Activated CD4-positive, alpha-beta T cell treated with anti-CD3 and anti-CD28 coated beads for 36 hours (primary cell): ENCODE measurements at regions not wholly inside any gene's neighbourhood (a gene's known extent, or its start where the extent isn't known, plus 50 kb on each side); places are given as distances from the start of the nearest gene placed in this dataset.
A peak's percentile ranks its signal among the peaks of the same experiment; 100 is the strongest.

ENCODE experiments used
- ATAC-seq: fragments of 200-7000 bp; cut with Tn5 transposase; one replicate; pipeline ENCODE4 v1.10.0; 2021; ENCODE audit warnings: mild to moderate bottlenecking, moderate library complexity
- CTCF ChIA-PET: fragments of 350-600 bp; sonication (Branson Sonifier 250); formaldehyde crosslinking; loops from one replicate; lab custom pipeline; 2021; ENCODE audit warnings: antibody characterized with exemption; lab: Charles Lee
- POLR2A ChIA-PET: fragments of 350-600 bp; sonication (Branson Sonifier 250); formaldehyde crosslinking; loops from one replicate; lab custom pipeline; 2021; ENCODE audit warnings: antibody characterized with exemption, inconsistent platforms; lab: Charles Lee
- DNase-seq: peaks from one replicate; pipeline ENCODE4 v3.0.0-alpha.2; 2020
- H3K27ac Mint-ChIP-seq: one replicate; pipeline ENCODE4 v1.8.0; 2021; ENCODE audit warnings: mixed read lengths
- H3K27me3 Mint-ChIP-seq: one replicate; pipeline ENCODE4 v1.8.0; 2021; ENCODE audit warnings: mixed read lengths
- H3K36me3 Mint-ChIP-seq: one replicate; pipeline ENCODE4 v1.8.0; 2021; ENCODE audit warnings: low read depth, mixed read lengths
- H3K4me1 Mint-ChIP-seq: one replicate; pipeline ENCODE4 v1.8.0; 2021; ENCODE audit warnings: mixed read lengths
- H3K4me3 Mint-ChIP-seq: one replicate; pipeline ENCODE4 v1.8.0; 2021; ENCODE audit warnings: mild to moderate bottlenecking, moderate library complexity, mixed read lengths
- H3K9me3 Mint-ChIP-seq: one replicate; pipeline ENCODE4 v1.8.0; 2021; ENCODE audit warnings: low read depth, mixed read lengths
- intact Hi-C, 2 experiments: fragments of 100-400 bp; cut with DNase I in 1 of 2; cut with micrococcal nuclease in 1 of 2; formaldehyde crosslinking; loops; one replicate each; pipeline versions ENCODE4 v1.14.2 to v1.15.1; 2022 to 2024; cut with DNase I, micrococcal nuclease

DNA sequence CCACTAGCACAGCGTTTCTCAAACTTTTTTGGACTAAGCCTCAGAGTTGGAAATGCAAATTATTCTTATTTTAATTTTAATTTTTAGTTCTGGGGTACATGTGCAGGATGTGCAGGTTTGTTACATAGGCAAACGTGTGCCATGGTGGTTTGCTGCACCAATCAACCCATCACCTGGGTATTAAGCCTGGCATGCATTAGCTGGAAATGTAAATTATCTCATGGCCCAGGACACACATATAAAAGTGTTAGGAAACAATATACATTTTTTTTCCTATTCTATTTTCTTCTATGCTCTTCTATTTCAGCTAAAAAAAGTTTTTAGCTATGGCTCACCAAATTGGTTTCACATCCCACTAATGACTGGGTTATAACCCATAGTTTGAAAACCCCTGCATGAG lies 73.3 kb upstream of the LRIG1 start:
- Mint-ChIP-seq H3K4me1 (no peaks in the 10 kb centered on the region), H3K4me3 (no peak overlapping the region), H3K27ac (no peak overlapping the region), H3K9me3 (peaks cover 6% of the 10 kb centered on the region), H3K27me3 (peaks cover 3% of the 10 kb centered on the region), H3K36me3 (no peaks in the 10 kb centered on the region)
- ATAC-seq (no peak), DNase-seq (no peak)
- intact Hi-C loops: no loop called here
- ChIA-PET POLR2A (no interaction called here), CTCF (interaction anchor here (0.8 to 1.3 kb wide), 2 partner anchors 42 to 57 kb away, joined by 3 read pairs; no protein-coding TSS in a partner anchor)

DNA sequence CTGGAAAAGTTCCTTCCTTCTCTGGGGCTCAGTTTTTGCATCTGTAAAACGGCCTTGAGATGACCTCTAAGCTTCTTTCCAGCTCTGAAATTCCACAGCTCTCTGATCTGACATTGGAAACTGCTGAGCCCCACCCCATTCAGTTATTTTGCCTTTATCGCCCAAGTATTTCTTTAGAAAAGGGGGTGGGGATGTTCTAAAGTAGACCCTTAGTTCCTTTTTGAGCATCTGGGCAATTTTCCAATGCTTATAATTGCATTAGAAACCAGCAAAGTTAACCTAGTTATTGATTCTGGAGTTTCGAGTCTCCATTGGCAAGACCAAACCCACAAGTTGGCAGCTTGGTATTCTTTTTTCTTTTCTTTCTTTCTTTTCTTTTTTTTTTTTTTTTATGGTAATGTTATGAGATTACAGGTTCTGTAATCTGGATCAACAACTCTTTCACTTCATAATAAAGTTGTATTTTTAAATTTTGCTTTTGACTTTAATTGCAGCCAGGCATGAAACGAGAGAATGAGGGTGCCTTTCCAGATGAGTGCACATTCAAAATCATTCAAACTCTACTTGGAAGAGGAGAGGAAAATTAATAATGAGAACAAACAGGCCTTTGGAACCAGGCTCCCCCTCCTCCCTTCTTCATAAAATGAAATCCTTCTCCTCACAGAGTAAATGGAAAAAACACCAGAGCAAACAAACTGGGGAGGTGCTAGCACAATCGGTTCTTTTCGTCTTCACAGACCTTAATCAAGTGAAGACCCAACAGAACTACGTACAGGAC lies 76.8 kb upstream of the LRIG1 start:
- H3K4me3 Mint-ChIP-seq: no peak overlapping the region
- no peak overlapping the region for H3K27ac Mint-ChIP-seq
- ATAC-seq (no peak), DNase-seq (no peak)
- peaks cover 6% of the 10 kb centered on the region for H3K9me3 Mint-ChIP-seq
- intact Hi-C loops: no loop called here
- CTCF ChIA-PET: no interaction called here
- peaks cover 1% of the 10 kb centered on the region for H3K4me1 Mint-ChIP-seq
- POLR2A ChIA-PET: no interaction called here
- no peaks in the 10 kb centered on the region for H3K36me3 Mint-ChIP-seq
- peaks cover 11% of the 10 kb centered on the region for H3K27me3 Mint-ChIP-seq

GRCh38 chr3:66581256-66581655 lies 80.4 kb upstream of the LRIG1 start:
- intact Hi-C loops: no loop called here
- no peak for DNase-seq
- Mint-ChIP-seq H3K9me3 (peaks cover 6% of the 10 kb centered on the region), H3K4me1 (peaks cover 8% of the 10 kb centered on the region), H3K4me3 (no peak overlapping the region), H3K27ac (no peak overlapping the region), H3K27me3 (peaks cover 12% of the 10 kb centered on the region), H3K36me3 (no peaks in the 10 kb centered on the region)
- ChIA-PET CTCF (interaction anchor here (0.5 to 1.0 kb wide), 2 partner anchors 15 to 304 kb away, joined by 3 to 4 read pairs; no protein-coding TSS in a partner anchor), POLR2A (no interaction called here)
- no peak for ATAC-seq

DNA sequence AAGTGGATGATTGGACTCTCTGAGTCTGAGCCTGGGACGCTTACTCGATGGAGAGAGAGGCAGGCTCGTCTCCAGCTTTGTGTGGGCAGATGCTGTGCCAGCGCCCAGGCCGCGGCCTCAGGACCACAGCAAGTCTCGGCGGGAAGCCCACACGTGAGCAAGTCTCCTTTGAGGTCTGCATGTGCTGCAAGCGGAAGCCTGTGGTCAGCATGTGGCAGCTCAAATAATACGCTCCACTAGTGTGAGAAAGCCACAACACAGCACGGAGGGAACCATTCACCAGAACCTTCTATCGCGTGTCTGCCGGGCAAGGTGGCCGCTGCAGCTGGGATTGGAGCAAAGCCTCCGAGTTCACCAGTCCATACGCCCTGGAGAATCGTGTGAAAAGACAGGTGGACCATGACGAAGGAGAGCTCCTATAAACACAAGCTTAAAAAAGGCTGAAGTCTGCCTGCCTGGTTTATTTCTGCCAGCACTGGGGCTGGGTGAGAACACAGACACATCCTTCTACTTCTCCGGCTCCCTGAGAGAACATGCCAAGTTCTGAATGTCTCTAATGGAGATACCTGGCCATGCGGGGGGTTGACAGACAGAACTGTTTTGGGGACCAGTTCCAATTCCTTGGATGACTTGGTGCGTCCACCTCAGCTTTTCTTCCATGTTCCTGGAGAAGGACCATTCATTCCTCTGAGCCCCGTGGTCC lies 82.0 kb upstream of the LRIG1 start:
- Mint-ChIP-seq H3K9me3 (peaks cover 6% of the 10 kb centered on the region), H3K4me3 (no peak overlapping the region), H3K27me3 (peaks cover 12% of the 10 kb centered on the region), H3K36me3 (no peaks in the 10 kb centered on the region), H3K27ac (no peak overlapping the region), H3K4me1 (peaks cover 8% of the 10 kb centered on the region)
- CTCF ChIA-PET: no interaction called here
- ATAC-seq (peak; percentile 39), DNase-seq (peak; percentile 37)
- POLR2A ChIA-PET: no interaction called here
- intact Hi-C loops: no loop called here

DNA sequence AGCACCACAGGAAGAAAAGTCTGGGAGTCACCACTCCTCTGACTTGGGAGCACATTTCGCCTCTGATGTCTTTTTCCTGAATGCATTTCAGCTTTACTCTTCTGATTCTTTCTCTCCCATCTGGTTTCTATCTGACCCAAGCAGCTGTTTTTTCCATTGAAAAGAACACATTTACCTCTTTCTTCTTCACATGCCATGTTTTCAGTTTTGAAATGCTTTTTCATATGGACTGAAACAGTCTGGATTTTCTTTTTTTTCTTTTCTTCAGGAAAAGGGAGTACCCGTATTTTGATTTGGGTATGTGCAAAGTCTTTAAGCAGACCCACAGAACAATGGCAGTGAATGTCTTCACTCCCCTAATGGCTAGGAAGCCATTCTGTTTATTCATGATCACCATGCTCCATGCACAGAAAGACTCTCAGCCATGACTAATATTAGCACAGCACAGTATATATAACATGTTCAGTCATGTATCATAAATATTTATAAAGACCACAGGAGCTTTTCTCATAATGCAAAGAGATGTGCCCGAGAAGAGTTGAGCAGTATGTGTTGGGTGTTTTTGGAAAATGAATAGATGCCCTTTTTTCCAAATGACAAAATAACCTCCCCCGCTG lies 82.7 kb upstream of the LRIG1 start:
- no peak overlapping the region for H3K4me3 Mint-ChIP-seq
- H3K27me3 Mint-ChIP-seq: peaks cover 9% of the 10 kb centered on the region
- peaks cover 4% of the 10 kb centered on the region for H3K9me3 Mint-ChIP-seq
- ATAC-seq (no peak), DNase-seq (no peak)
- ChIA-PET POLR2A (no interaction called here), CTCF (no interaction called here)
- no peaks in the 10 kb centered on the region for H3K36me3 Mint-ChIP-seq
- H3K4me1 Mint-ChIP-seq: peaks cover 8% of the 10 kb centered on the region
- intact Hi-C loops: no loop called here
- H3K27ac Mint-ChIP-seq: no peak overlapping the region

- ChIA-PET POLR2A (no interaction called here), CTCF (no interaction called here)
- Mint-ChIP-seq H3K4me1 (peaks cover 8% of the 10 kb centered on the region), H3K27me3 (peaks cover 9% of the 10 kb centered on the region), H3K36me3 (no peaks in the 10 kb centered on the region), H3K27ac (no peak overlapping the region), H3K4me3 (no peak overlapping the region), H3K9me3 (no peaks in the 10 kb centered on the region)
- DNase-seq: no peak
- intact Hi-C loops: no loop called here
- ATAC-seq: no peak
Measured at GRCh38 chr3:66585520-66586095, 84.8 kb upstream of the LRIG1 start.

- Mint-ChIP-seq H3K36me3 (no peaks in the 10 kb centered on the region), H3K4me1 (peaks cover 8% of the 10 kb centered on the region), H3K27ac (no peak overlapping the region), H3K27me3 (peaks cover 3% of the 10 kb centered on the region), H3K4me3 (no peak overlapping the region), H3K9me3 (no peaks in the 10 kb centered on the region)
- DNase-seq: no peak
- ATAC-seq: no peak
- ChIA-PET CTCF (interaction anchor here (0.6 kb wide), 1 partner anchor 179 kb away, joined by 3 read pairs; no protein-coding TSS in a partner anchor), POLR2A (no interaction called here)
- intact Hi-C loops: no loop called here
Measured at GRCh38 chr3:66586853-66587252, 86.0 kb upstream of the LRIG1 start.

DNA sequence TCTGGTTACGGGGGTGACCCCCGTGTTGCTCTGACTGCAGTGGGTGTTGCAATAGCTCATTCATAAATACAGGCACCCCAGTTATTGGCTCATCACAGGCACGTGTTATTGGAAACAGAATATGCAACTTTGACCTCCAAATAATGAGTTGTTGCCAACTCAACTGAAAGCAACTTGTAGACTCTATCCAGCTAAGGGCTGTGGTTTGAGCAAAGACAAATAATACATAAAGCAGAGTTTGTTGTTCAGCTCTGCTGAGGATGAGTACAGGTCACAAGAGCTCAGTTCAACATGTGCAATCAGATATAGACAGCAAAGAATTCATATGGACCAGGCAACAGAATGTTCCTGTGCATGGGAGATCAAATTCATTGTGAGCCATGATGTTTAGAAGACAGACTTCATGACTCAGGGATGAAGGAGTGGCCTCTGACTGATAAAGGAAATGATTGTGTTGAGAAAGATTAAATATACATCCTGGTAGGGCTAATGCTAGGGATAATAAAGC lies 87.6 kb upstream of the LRIG1 start:
- H3K27me3 Mint-ChIP-seq: peaks cover 5% of the 10 kb centered on the region
- ATAC-seq: no peak
- no peaks in the 10 kb centered on the region for H3K36me3 Mint-ChIP-seq
- H3K4me3 Mint-ChIP-seq: no peak overlapping the region
- no peaks in the 10 kb centered on the region for H3K9me3 Mint-ChIP-seq
- DNase-seq: no peak
- CTCF ChIA-PET: interaction anchor here (1.0 to 1.2 kb wide), 2 partner anchors 16 to 181 kb away, joined by 3 read pairs; no protein-coding TSS in a partner anchor
- POLR2A ChIA-PET: no interaction called here
- intact Hi-C loops: no loop called here
- H3K27ac Mint-ChIP-seq: no peak overlapping the region
- peaks cover 2% of the 10 kb centered on the region for H3K4me1 Mint-ChIP-seq

- no peaks in the 10 kb centered on the region for H3K36me3 Mint-ChIP-seq
- CTCF ChIA-PET: no interaction called here
- ATAC-seq (no peak), DNase-seq (no peak)
- intact Hi-C loops: loop anchor here in 1 of 2 experiments (10.0 kb wide), 1 partner anchor 1853 kb away; no protein-coding TSS in a partner anchor
- POLR2A ChIA-PET: no interaction called here
- peaks cover 2% of the 10 kb centered on the region for H3K4me1 Mint-ChIP-seq
- no peaks in the 10 kb centered on the region for H3K9me3 Mint-ChIP-seq
- H3K27me3 Mint-ChIP-seq: peaks cover 5% of the 10 kb centered on the region
- no peak overlapping the region for H3K27ac Mint-ChIP-seq
- no peak overlapping the region for H3K4me3 Mint-ChIP-seq
Measured at GRCh38 chr3:66592016-66592761, 91.4 kb upstream of the LRIG1 start.

DNA sequence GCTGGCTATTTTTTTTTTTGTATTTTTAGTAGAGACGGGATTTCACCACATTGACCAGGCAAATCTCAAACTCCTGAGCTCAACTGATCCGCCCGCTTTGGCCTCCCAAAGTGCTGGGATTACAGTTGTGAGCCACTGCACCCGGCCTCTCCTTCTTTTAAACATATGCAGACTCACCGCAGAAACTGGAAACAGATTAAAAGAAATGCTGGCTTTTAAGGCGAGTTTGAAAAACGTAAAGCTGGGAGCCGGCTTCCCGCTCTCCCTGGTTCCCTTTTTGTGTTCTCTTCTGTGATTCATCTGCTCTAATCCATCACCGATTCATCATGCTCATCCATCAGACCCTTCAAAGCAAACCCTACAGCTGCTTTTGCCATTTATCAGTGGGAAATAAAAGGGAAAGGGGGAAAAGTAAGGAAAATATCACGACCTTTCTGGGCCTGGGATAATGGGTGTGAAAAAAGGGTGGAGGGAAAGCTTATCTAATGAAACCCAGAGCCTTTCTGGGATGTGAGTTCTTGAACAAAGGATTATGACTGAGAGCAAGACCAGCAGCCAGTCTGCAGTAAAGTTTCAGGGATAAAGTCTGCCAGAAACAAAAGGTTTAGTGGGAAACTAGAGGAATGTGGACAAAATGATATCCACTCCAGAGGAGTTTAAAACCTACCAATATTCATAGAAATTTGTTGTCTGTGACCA lies 92.3 kb upstream of the LRIG1 start:
- intact Hi-C loops: loop anchor here in 1 of 2 experiments (10.0 kb wide), 1 partner anchor 1852 kb away; no protein-coding TSS in a partner anchor
- no peaks in the 10 kb centered on the region for H3K9me3 Mint-ChIP-seq
- CTCF ChIA-PET: interaction anchor here (0.8 kb wide), 1 partner anchor 13 kb away, joined by 3 read pairs; no protein-coding TSS in a partner anchor
- peaks cover 5% of the 10 kb centered on the region for H3K27me3 Mint-ChIP-seq
- ATAC-seq (no peak), DNase-seq (no peak)
- POLR2A ChIA-PET: no interaction called here
- no peaks in the 10 kb centered on the region for H3K36me3 Mint-ChIP-seq
- H3K4me3 Mint-ChIP-seq: no peak overlapping the region
- peaks cover 2% of the 10 kb centered on the region for H3K4me1 Mint-ChIP-seq
- H3K27ac Mint-ChIP-seq: no peak overlapping the region
